Retinal pigment epithelial cell (primary cell): ENCODE measurements at regions not wholly inside any gene's neighbourhood (a gene's known extent, or its start where the extent isn't known, plus 50 kb on each side); places are given as distances from the start of the nearest gene placed in this dataset.

Experiments used
- DNase-seq: peaks from one replicate; pipeline ENCODE4 v3.0.0-alpha.2; 2010; ENCODE audit warnings: low read depth
- H3K4me3 ChIP-seq: 2 replicates; pipeline ENCODE4 v1.5.1; 2011; ENCODE audit warnings: mild to moderate bottlenecking, low read length, control low read depth, moderate library complexity
- CTCF ChIP-seq: conservative IDR thresholded peaks from 2 replicates; pipeline ENCODE4 v1.5.1; 2011; ENCODE audit warnings: low read depth, low read length, control low read depth, inconsistent platforms

GRCh38 chr3:44184319-44184953 is 57.2 kb upstream of the TOPAZ1 start:
- no peak for DNase-seq
- H3K4me3 ChIP-seq: no peak overlapping the region
- no peak for TF ChIP-seq CTCF

DNA sequence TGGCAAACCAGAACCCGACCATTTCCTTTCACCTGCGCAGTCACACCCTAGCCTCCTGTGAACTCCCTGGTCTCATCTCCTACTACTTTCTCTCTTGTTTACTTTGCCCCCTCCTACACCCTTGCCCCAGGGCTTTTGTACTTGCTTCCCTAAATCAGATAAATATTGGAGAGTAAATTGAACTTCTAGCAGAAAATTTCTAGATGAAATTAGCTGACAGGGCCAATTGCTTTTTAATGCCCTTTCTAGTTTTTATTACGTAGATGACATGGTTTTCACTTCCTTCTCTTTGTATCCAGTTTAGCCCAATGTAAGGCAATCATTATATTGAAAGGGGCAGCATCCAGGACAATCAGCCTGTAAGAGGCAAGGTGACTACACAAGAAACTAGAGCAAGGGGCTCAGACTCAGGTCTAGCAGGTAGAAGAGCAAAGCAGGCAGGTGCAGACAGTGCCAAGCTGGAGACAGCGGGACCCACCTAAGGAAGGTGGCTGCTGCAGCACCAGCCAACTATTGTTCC is 56.2 kb upstream of the TOPAZ1 start:
- H3K4me3 ChIP-seq: no peak overlapping the region
- DNase-seq: no peak
- TF ChIP-seq CTCF: no peak

- DNase-seq: no peak
- H3K4me3 ChIP-seq: no peak overlapping the region
- no peak for TF ChIP-seq CTCF
Observed at GRCh38 chr3:44186111-44186672, 55.5 kb upstream of the TOPAZ1 start.

GRCh38 chr3:44186712-44187111 is 55.0 kb upstream of the TOPAZ1 start:
- H3K4me3 ChIP-seq: no peak overlapping the region
- DNase-seq: no peak
- no peak for TF ChIP-seq CTCF
